SU-DHL-6 (cell line): ENCODE measurements at regions not wholly inside any gene's neighbourhood (a gene's known extent, or its start where the extent isn't known, plus 50 kb on each side); places are given as distances from the start of the nearest gene placed in this dataset.

Experiments used
- EZH2phosphoT487 ChIP-seq: fragments of 200-600 bp; sonication (generic), shearing (Covaris generic); conservative IDR thresholded peaks from 2 replicates; pipeline ENCODE4 v1.6.1; 2018; ENCODE audit warnings: mild to moderate bottlenecking, antibody characterized with exemption, low read length, moderate library complexity, mixed read lengths
- TF ChIP-seq, protein P1 (sequence below): fragments of 200-600 bp; sonication (generic); IDR thresholded peaks from one replicate; pipeline ENCODE4 v1.5.1; 2017; ENCODE audit warnings: antibody characterized with exemption, mild to moderate bottlenecking, low read length, moderate library complexity; ENCODE audit not compliant: insufficient read depth, poor library complexity, severe bottlenecking

DNA sequence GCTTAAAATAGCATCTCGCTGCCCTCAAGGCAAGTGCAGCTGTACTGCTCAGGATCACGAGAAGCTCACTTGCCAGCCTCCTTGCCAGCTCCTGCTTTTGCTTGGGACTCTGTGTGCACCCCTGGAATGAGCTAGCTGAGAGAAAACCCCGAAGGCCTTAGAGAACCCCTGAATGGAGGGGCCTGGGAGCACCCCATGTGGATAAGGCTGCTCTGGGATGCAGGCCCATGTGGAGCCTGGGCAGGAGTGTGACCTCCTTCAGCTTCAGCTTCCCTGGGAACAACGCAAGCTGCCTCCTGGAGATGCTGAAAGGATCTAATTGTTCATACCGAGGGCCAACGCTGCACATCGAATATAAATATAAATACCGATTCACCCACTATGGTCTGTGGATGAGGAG is 109.2 kb downstream of the HSPH1 start:
- TF ChIP-seq, protein P1, sequence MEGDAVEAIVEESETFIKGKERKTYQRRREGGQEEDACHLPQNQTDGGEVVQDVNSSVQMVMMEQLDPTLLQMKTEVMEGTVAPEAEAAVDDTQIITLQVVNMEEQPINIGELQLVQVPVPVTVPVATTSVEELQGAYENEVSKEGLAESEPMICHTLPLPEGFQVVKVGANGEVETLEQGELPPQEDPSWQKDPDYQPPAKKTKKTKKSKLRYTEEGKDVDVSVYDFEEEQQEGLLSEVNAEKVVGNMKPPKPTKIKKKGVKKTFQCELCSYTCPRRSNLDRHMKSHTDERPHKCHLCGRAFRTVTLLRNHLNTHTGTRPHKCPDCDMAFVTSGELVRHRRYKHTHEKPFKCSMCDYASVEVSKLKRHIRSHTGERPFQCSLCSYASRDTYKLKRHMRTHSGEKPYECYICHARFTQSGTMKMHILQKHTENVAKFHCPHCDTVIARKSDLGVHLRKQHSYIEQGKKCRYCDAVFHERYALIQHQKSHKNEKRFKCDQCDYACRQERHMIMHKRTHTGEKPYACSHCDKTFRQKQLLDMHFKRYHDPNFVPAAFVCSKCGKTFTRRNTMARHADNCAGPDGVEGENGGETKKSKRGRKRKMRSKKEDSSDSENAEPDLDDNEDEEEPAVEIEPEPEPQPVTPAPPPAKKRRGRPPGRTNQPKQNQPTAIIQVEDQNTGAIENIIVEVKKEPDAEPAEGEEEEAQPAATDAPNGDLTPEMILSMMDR: no peak
- no peak for TF ChIP-seq EZH2phosphoT487
